LNCaP clone FGC (cell line): ENCODE measurements at regions not wholly inside any gene's neighbourhood (a gene's known extent, or its start where the extent isn't known, plus 50 kb on each side); places are given as distances from the start of the nearest gene placed in this dataset.

Source experiments
- DNase-seq: peaks from one replicate; pipeline ENCODE4 v3.0.0-alpha.2; 2011; ENCODE audit warnings: low read depth
- H3K4me3 ChIP-seq: 2 replicates; pipeline ENCODE4 v1.5.1; 2011; ENCODE audit warnings: mild to moderate bottlenecking, low read depth, low read length, control low read depth
- TF ChIP-seq, protein P1 (sequence below): IDR thresholded peaks from 2 replicates; pipeline ENCODE4 v1.5.1; 2012; ENCODE audit warnings: mild to moderate bottlenecking; ENCODE audit not compliant: control insufficient read depth, insufficient read depth; ENCODE audit errors: extremely low read depth

DNA sequence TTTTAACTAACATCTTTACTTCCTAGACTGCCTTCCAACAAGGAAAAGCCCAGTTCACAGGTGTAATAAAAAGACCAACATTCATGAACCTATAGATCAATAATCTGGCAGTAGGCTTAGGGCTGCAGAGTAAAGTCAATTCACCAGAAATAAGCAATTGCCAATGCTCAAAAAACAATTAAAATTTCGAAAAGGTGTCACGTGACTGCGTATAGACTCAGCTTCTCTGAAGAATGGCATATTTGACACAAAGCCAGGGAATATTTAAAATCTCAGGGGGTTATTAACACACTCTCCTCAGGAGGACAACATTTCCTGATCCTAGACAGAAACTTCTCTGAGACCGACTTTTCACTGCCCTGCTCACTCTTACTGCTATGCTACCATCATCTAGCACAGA, 245.2 kb upstream of the LRATD1 start:
- H3K4me3 ChIP-seq: no peak overlapping the region

DNA sequence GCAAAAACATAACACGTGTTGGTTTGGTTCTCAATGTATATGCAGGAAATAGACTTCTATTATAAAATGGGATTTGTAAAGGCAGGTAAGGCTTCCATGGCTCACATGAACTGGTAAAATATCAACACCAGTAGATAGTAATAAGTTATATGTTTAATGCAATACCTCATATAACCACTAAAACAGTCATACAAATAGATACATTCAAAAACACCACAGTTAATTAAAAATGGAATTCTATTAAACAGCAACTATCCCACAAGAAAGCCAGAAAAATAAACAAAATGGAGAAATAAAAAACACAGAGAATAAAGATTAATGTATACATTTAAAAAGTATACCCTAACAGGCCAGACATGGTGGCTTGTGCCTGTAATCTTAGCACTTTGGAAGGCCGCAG, 243.8 kb upstream of the LRATD1 start:
- no peak for DNase-seq
- TF ChIP-seq, protein P1, sequence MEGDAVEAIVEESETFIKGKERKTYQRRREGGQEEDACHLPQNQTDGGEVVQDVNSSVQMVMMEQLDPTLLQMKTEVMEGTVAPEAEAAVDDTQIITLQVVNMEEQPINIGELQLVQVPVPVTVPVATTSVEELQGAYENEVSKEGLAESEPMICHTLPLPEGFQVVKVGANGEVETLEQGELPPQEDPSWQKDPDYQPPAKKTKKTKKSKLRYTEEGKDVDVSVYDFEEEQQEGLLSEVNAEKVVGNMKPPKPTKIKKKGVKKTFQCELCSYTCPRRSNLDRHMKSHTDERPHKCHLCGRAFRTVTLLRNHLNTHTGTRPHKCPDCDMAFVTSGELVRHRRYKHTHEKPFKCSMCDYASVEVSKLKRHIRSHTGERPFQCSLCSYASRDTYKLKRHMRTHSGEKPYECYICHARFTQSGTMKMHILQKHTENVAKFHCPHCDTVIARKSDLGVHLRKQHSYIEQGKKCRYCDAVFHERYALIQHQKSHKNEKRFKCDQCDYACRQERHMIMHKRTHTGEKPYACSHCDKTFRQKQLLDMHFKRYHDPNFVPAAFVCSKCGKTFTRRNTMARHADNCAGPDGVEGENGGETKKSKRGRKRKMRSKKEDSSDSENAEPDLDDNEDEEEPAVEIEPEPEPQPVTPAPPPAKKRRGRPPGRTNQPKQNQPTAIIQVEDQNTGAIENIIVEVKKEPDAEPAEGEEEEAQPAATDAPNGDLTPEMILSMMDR: no peak
- no peak overlapping the region for H3K4me3 ChIP-seq

More for the DNA sequence above, 245.2 kb upstream of the LRATD1 start:
- TF ChIP-seq, protein P1: no peak
- no peak for DNase-seq

DNA sequence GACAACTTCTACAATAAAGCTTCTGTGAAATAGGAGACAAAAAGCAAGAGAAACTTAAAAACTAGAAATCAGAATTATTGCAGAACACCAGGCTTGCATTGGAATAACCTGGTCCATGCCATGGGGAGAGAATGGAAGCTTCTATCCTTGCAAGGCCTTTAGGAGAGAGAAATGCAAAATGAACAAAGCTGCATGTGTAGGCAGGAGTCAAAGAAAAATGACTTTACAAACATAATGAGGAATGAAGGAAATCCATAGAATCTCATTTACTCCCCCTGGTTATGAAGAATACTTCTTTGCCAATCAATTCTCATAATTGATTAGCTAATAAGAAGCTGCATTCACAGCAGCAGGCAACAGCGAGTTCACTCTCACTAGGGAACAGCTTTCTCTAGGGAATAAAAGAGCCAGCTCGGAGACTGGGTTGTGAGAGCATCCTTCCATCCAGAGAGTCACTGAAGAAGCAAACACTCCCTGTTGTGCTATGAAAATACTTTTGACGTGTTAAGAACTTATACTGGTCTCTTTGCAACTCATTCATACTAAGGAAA, 235.9 kb upstream of the LRATD1 start:
- no peak overlapping the region for H3K4me3 ChIP-seq
- DNase-seq: no peak
- TF ChIP-seq, protein P1: no peak

DNA sequence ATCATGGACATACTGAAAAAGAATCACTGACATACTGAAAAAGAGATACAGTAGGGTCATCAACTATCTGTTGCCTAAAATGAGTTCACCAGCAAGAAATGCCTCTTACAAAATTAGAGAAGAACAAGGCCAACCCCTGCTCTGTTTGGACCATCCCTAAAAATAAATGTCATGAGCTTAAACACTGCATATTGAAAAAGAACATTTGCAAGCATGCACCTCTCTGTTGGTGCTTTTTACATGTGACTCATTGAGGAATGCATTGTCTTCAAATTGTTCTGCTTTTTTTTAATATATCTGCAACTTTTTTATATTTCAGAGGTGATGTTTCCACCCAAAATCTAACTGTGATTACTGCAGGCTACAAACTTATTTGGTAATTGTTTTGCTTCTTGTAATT, 233.9 kb upstream of the LRATD1 start:
- H3K4me3 ChIP-seq: no peak overlapping the region
- TF ChIP-seq, protein P1: no peak
- no peak for DNase-seq

DNA sequence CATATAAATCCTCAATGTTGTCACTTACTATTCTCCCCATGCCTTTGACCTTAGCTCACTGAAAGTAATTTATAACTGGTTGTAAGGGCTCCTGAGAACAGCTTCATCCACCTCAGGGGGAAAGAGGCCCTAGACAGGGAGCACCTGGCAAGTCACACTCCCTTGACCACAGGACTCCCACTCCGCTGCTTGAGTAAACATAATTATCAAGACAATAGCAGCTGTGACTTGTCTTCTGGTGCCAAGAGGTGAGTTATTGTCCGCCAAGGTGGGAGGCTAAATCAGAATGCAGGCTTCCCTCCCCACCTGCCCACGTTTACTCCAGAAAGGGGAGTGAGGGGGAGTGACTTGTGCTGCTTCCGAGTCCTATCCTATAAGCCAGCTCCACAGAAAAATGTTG, 230.6 kb upstream of the LRATD1 start:
- H3K4me3 ChIP-seq: no peak overlapping the region
- TF ChIP-seq, protein P1: no peak
- DNase-seq: no peak

DNA sequence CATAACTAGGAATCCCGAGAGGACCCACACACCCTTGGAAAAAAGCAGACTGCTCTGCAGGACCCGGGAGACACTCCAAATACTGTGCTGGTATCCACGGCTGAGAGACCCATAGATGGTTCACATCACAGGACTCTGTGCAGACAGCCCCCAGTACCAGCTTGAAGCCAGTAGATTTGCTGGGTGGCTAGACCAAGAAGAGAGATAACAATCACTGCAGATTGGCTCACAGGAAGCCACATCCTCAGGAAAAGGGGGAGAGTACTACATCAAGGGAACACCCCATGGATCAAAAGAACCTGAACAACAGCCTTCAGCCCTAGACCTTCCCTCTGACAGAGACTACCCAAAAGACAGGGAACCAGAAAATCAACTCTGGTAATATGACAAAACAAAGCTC, 223.8 kb upstream of the LRATD1 start:
- no peak overlapping the region for H3K4me3 ChIP-seq
- no peak for DNase-seq
- TF ChIP-seq, protein P1: no peak

DNA sequence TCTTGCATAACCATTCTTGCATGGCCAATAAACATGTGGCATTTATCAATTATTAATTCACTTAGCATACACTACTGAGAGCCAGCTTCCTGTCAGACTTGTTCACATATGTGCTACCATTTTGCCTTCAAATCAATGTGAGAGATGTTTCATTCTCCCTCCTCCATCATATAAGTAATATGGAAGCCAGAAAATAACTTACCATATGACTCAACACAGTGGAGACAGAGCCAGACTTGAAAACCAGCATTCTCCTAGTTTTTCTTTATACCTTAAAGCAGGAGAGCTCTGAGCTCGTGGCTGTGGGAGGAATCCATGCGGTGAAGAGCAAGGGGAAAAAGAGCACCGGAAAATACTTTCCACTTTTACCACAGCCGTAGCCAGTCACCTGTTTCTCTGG, 215.0 kb upstream of the LRATD1 start:
- TF ChIP-seq, protein P1: no peak
- no peak overlapping the region for H3K4me3 ChIP-seq
- DNase-seq: no peak
